ENCODE measurements at regions not wholly inside any gene's neighbourhood (a gene's known extent, or its start where the extent isn't known, plus 50 kb on each side); places are given as distances from the start of the nearest gene placed in this dataset.
"Not testable (repeated sequence)": the region's sequence is repeated elsewhere in the genome, so short reads cannot be mapped to it uniquely, and the experiment has no call there.

DNA sequence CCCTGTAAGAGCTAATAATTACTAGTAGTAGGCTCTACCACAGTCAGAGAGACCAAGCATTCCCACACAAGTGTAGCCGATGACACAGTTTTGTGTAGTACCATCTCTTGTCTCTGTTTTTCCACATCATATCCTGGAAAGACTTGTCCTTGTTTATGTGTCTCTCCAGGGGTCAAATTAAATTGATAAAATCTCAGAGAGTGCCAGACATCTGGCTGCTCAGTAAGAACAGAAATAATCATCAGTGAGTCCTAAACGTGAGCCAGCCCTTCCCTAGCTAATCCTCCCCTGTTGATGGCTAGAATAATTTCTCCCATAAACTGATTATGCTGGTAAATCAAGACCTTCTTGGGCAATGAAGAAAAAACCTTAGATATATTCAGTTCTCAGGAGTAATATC is 111.4 kb upstream of the GRAMD1B start:
- DNase-seq (ENCODE audit: low spot score), result no peak
- WGBS, result 66% methylated on average over 2 of the region's 2 CpGs
- Histone ChIP-seq H3K4me3 (ENCODE audit: low read depth in 1 of 3, low read length in 3 of 3) (no peak overlapping the region), H3K27ac (ENCODE audit: low read depth in 1 of 2, low read length in 2 of 2) (no peak overlapping the region), H3K9me3 (ENCODE audit: control insufficient read depth in 4 of 4, low read length in 3 of 4) (no peaks in the 10 kb centered on the region), H3K9ac (ENCODE audit: low read depth in 1 of 2, low read length in 2 of 2) (no peak overlapping the region), H3K27me3 (ENCODE audit: control insufficient read depth in 4 of 4, insufficient read depth in 4 of 4, low read length in 3 of 4) (no peaks in the 10 kb centered on the region), H3K4me1 (ENCODE audit: control insufficient read depth in 4 of 4, insufficient read depth in 4 of 4, low read length in 3 of 4) (no peaks in the 10 kb centered on the region), H3K36me3 (ENCODE audit: control insufficient read depth in 4 of 4, insufficient read depth in 3 of 4, low read depth in 1 of 4, low read length in 3 of 4) (no peaks in the 10 kb centered on the region)
- TF ChIP-seq TAF1 (conservative IDR thresholded peaks at IDR 0.05) (no peak), EGR1 (IDR thresholded peaks at IDR 0.05; ENCODE audit: low read depth in 2 of 2) (no peak), NR2F2 (IDR thresholded peaks at IDR 0.05) (no peak), FOXA2 (IDR thresholded peaks at IDR 0.05) (no peak), JUND (IDR thresholded peaks at IDR 0.05) (no peak), GABPA (IDR thresholded peaks at IDR 0.05 in 1 of 2, conservative IDR thresholded peaks at IDR 0.05 in 1 of 2) (no peak), HNF4G (IDR thresholded peaks at IDR 0.05) (no peak), HNF4A (conservative IDR thresholded peaks at IDR 0.05) (no peak), YY1 (IDR thresholded peaks at IDR 0.05) (no peak), MAX (IDR thresholded peaks at IDR 0.05) (no peak), RXRA (IDR thresholded peaks at IDR 0.05) (no peak)
- TF ChIP-seq, protein P1, sequence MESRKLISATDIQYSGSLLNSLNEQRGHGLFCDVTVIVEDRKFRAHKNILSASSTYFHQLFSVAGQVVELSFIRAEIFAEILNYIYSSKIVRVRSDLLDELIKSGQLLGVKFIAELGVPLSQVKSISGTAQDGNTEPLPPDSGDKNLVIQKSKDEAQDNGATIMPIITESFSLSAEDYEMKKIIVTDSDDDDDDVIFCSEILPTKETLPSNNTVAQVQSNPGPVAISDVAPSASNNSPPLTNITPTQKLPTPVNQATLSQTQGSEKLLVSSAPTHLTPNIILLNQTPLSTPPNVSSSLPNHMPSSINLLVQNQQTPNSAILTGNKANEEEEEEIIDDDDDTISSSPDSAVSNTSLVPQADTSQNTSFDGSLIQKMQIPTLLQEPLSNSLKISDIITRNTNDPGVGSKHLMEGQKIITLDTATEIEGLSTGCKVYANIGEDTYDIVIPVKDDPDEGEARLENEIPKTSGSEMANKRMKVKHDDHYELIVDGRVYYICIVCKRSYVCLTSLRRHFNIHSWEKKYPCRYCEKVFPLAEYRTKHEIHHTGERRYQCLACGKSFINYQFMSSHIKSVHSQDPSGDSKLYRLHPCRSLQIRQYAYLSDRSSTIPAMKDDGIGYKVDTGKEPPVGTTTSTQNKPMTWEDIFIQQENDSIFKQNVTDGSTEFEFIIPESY (IDR thresholded peaks at IDR 0.05), result no peak
- TF ChIP-seq, protein P2, sequence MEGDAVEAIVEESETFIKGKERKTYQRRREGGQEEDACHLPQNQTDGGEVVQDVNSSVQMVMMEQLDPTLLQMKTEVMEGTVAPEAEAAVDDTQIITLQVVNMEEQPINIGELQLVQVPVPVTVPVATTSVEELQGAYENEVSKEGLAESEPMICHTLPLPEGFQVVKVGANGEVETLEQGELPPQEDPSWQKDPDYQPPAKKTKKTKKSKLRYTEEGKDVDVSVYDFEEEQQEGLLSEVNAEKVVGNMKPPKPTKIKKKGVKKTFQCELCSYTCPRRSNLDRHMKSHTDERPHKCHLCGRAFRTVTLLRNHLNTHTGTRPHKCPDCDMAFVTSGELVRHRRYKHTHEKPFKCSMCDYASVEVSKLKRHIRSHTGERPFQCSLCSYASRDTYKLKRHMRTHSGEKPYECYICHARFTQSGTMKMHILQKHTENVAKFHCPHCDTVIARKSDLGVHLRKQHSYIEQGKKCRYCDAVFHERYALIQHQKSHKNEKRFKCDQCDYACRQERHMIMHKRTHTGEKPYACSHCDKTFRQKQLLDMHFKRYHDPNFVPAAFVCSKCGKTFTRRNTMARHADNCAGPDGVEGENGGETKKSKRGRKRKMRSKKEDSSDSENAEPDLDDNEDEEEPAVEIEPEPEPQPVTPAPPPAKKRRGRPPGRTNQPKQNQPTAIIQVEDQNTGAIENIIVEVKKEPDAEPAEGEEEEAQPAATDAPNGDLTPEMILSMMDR (IDR thresholded peaks at IDR 0.05; ENCODE audit: low read depth, low read length, missing input control), result no peak

DNA sequence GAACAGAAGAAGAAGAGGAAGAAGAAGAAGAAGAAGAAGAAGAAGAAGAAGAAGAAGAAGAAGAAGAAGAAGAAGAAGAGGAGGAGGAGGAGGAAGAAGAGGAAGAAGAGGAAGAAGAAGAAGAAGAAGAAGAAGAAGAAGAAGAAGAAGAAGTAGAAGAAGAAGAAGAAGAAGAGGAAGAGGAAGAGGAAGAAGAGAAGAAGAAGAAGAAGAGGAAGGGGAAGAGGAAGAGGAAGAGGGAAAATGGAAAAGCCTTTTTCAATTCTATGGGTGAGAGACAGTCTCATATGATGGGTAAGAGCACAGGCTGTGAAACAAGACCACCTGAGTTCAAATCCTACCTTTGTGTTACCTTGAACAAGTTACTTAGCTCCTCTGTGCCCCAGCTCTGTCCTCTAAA is 111.9 kb upstream of the GRAMD1B start:
- not testable (repeated sequence) for H3K9me3 ChIP-seq (ENCODE audit: control insufficient read depth in 4 of 4, low read length in 3 of 4)

DNA sequence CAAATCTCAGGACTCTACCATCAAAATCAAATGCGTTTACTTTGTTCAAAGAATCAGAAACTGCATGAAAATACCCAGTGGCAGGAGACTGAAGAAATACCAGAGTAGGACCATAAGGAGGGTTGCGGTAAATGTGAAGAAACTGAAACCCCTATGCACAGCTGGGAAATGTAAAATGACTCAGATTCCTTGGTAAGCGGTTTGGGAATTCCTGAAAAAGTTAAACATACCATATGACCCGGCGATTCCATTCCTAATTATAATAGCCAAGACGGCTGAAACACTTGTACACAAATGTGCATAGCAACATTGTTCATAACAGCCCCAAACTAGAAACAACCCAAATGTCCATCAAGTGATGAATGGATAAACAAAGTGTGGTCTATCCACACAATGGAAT is 114.1 kb upstream of the GRAMD1B start:
- DNase-seq (ENCODE audit: low spot score), result no peak
- Histone ChIP-seq H3K4me3 (ENCODE audit: low read depth in 1 of 3, low read length in 3 of 3) (no peak overlapping the region), H3K9ac (ENCODE audit: low read depth in 1 of 2, low read length in 2 of 2) (no peak overlapping the region), H3K27ac (ENCODE audit: low read depth in 1 of 2, low read length in 2 of 2) (no peak overlapping the region), H3K4me1 (ENCODE audit: control insufficient read depth in 4 of 4, insufficient read depth in 4 of 4, low read length in 3 of 4) (no peaks in the 10 kb centered on the region), H3K36me3 (ENCODE audit: control insufficient read depth in 4 of 4, insufficient read depth in 3 of 4, low read depth in 1 of 4, low read length in 3 of 4) (no peaks in the 10 kb centered on the region), H3K9me3 (ENCODE audit: control insufficient read depth in 4 of 4, low read length in 3 of 4) (no peaks in the 10 kb centered on the region), H3K27me3 (ENCODE audit: control insufficient read depth in 4 of 4, insufficient read depth in 4 of 4, low read length in 3 of 4) (no peaks in the 10 kb centered on the region)
- WGBS, result 86% methylated on average over 6 of the region's 6 CpGs
- TF ChIP-seq, protein P2 (IDR thresholded peaks at IDR 0.05; ENCODE audit: low read depth, low read length, missing input control), result no peak
- TF ChIP-seq, protein P3, sequence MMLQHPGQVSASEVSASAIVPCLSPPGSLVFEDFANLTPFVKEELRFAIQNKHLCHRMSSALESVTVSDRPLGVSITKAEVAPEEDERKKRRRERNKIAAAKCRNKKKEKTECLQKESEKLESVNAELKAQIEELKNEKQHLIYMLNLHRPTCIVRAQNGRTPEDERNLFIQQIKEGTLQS (IDR thresholded peaks at IDR 0.05), result no peak
- TF ChIP-seq, protein P4, sequence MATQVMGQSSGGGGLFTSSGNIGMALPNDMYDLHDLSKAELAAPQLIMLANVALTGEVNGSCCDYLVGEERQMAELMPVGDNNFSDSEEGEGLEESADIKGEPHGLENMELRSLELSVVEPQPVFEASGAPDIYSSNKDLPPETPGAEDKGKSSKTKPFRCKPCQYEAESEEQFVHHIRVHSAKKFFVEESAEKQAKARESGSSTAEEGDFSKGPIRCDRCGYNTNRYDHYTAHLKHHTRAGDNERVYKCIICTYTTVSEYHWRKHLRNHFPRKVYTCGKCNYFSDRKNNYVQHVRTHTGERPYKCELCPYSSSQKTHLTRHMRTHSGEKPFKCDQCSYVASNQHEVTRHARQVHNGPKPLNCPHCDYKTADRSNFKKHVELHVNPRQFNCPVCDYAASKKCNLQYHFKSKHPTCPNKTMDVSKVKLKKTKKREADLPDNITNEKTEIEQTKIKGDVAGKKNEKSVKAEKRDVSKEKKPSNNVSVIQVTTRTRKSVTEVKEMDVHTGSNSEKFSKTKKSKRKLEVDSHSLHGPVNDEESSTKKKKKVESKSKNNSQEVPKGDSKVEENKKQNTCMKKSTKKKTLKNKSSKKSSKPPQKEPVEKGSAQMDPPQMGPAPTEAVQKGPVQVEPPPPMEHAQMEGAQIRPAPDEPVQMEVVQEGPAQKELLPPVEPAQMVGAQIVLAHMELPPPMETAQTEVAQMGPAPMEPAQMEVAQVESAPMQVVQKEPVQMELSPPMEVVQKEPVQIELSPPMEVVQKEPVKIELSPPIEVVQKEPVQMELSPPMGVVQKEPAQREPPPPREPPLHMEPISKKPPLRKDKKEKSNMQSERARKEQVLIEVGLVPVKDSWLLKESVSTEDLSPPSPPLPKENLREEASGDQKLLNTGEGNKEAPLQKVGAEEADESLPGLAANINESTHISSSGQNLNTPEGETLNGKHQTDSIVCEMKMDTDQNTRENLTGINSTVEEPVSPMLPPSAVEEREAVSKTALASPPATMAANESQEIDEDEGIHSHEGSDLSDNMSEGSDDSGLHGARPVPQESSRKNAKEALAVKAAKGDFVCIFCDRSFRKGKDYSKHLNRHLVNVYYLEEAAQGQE (IDR thresholded peaks at IDR 0.05), result no peak
- no peak for TF ChIP-seq FOXA1 (IDR thresholded peaks at IDR 0.05)
- TF ChIP-seq RAD21 (IDR thresholded peaks at IDR 0.05), result no peak
- no peak for TF ChIP-seq NR2F2 (IDR thresholded peaks at IDR 0.05)
- no peak for TF ChIP-seq RXRA (IDR thresholded peaks at IDR 0.05)
- no peak for TF ChIP-seq YY1 (IDR thresholded peaks at IDR 0.05)
- no peak for TF ChIP-seq HNF4A (conservative IDR thresholded peaks at IDR 0.05)
- no peak for TF ChIP-seq HNF4G (IDR thresholded peaks at IDR 0.05)
- no peak for TF ChIP-seq TAF1 (conservative IDR thresholded peaks at IDR 0.05)
- TF ChIP-seq EGR1 (IDR thresholded peaks at IDR 0.05; ENCODE audit: low read depth in 2 of 2), result no peak
- TF ChIP-seq SP1 (IDR thresholded peaks at IDR 0.05), result no peak
- TF ChIP-seq GABPA (IDR thresholded peaks at IDR 0.05 in 1 of 2, conservative IDR thresholded peaks at IDR 0.05 in 1 of 2), result no peak

More for the DNA sequence above, 111.9 kb upstream of the GRAMD1B start:
- H3K27me3 ChIP-seq (ENCODE audit: control insufficient read depth in 4 of 4, insufficient read depth in 4 of 4, low read length in 3 of 4); H3K4me3 ChIP-seq (ENCODE audit: low read depth in 1 of 3, low read length in 3 of 3); DNase-seq (ENCODE audit: low spot score); H3K4me1 ChIP-seq (ENCODE audit: control insufficient read depth in 4 of 4, insufficient read depth in 4 of 4, low read length in 3 of 4); H3K36me3 ChIP-seq (ENCODE audit: control insufficient read depth in 4 of 4, insufficient read depth in 3 of 4, low read depth in 1 of 4, low read length in 3 of 4); H3K9ac ChIP-seq (ENCODE audit: low read depth in 1 of 2, low read length in 2 of 2); H3K27ac ChIP-seq (ENCODE audit: low read depth in 1 of 2, low read length in 2 of 2): not testable (repeated sequence)
